ENCODE measurements at regions not wholly inside any gene's neighbourhood (a gene's known extent, or its start where the extent isn't known, plus 50 kb on each side); places are given as distances from the start of the nearest gene placed in this dataset.

GRCh38 chrX:74242484-74243138, 61.4 kb upstream of the ZCCHC13 start:
- TF ChIP-seq, protein P1, sequence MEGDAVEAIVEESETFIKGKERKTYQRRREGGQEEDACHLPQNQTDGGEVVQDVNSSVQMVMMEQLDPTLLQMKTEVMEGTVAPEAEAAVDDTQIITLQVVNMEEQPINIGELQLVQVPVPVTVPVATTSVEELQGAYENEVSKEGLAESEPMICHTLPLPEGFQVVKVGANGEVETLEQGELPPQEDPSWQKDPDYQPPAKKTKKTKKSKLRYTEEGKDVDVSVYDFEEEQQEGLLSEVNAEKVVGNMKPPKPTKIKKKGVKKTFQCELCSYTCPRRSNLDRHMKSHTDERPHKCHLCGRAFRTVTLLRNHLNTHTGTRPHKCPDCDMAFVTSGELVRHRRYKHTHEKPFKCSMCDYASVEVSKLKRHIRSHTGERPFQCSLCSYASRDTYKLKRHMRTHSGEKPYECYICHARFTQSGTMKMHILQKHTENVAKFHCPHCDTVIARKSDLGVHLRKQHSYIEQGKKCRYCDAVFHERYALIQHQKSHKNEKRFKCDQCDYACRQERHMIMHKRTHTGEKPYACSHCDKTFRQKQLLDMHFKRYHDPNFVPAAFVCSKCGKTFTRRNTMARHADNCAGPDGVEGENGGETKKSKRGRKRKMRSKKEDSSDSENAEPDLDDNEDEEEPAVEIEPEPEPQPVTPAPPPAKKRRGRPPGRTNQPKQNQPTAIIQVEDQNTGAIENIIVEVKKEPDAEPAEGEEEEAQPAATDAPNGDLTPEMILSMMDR (IDR thresholded peaks at IDR 0.05), result no peak
- no peak for TF ChIP-seq POLR2A (IDR thresholded peaks at IDR 0.05)
